GM21529 (cell line): ENCODE measurements at regions not wholly inside any gene's neighbourhood (a gene's known extent, or its start where the extent isn't known, plus 50 kb on each side); places are given as distances from the start of the nearest gene placed in this dataset.
"Not testable (repeated sequence)": the region's sequence is repeated elsewhere in the genome, so short reads cannot be mapped to it uniquely, and the experiment has no call there.

Experiments used
- ATAC-seq: cut with Tn5 transposase; IDR thresholded peaks from one replicate; pipeline ENCODE4 v1.9.1; 2021; ENCODE audit not compliant: unreplicated experiment

DNA sequence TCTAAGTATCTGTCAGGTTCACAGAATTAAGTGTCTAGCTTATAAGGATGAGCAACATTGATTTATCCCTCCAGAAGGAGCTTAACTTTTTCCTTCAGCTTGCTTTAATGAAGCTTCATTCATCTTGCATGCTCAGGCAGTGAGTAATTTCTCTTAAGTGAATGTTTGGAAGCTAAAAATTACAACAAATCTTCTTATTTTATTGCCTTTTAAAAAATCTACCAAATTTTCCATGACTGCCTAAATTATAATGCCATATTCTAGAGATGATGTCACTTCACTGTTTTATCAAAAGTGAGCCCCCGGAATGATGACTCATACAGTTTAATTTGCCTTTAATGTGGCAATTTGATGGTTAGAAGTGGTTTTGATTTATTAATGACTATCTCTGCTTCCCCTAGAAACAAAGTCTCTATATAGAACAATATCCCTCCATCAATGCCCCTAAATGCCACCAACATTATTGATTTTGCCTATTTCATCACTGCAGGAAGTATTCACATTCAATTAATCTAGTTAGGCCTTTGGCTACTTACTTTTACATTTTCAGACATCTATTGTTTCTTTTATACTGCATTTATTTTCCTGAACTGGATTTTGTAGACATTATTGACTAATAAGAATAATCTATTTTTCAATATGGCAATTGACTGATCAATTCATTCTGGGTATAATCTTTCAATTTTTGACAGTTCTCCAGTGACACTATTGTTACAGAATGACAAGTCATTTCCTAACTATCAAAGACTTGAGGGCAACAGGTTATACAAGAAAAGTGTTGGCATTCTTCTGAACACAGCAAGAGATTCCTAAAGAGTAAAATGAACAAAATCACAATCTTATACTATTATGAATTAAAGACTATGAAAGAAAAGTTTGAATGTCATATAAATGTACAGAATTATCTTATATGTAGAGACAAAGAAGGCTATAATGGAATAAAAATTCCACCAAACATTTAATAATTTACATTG, 139.3 kb upstream of the ODAD2 start:
- ATAC-seq: no peak

DNA sequence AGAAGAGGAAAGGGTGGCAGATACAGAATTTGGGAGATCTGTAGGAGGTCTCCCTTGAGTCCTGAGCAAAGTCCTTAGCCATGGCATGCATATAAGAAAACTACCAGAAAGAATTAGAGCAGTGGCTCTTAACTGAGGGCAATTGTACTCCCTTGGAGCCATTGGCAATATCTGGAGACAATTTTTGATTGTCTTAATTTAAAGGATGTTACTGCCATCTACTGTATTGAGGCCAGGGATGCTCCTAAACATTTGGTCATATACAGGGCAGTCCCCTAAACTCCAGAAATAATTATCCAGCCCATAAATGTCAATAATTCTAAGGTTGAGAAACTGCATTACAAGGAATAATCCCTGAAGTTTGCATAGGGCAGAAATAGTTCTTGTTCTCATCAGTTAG, 136.4 kb upstream of the ODAD2 start:
- no peak for ATAC-seq

DNA sequence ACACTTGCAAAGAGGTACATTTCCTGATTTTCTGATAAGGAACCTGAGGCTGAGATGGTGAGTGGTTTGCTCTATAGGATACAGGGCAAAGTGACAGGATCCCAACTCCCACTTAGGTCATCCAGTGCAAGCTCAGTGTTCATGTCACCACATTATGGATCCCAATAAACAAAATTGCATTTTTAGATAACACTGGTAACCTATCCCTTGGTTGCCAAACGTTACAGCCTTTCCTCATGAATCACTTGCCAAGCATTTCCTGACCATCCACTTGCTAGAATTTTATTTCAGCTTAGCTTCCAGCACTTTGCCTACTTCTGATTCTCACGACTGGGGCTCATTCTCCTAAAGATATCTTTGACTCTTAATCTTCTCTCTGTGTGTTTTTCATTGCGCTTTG, 131.4 kb upstream of the ODAD2 start:
- ATAC-seq: no peak

DNA sequence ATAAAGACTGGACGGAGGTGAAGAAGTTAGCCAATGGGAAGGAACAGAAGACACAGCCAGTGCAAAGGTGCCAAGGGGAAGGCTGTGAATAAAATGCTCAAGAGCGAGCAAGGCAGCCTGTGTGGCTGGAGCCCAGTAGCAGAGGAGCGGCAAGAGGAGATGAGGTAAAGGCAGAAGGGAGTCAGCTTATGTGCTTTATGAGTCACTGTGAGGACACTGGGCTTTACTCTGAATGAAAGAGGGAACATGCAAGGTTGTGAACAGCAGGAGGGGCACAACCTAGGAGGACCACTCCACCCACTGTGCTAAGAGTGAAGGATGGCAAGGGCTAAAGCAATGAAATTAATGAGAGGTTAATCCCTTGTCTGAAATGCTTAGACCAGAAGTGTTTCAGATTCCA, 129.0 kb upstream of the ODAD2 start:
- no peak for ATAC-seq

DNA sequence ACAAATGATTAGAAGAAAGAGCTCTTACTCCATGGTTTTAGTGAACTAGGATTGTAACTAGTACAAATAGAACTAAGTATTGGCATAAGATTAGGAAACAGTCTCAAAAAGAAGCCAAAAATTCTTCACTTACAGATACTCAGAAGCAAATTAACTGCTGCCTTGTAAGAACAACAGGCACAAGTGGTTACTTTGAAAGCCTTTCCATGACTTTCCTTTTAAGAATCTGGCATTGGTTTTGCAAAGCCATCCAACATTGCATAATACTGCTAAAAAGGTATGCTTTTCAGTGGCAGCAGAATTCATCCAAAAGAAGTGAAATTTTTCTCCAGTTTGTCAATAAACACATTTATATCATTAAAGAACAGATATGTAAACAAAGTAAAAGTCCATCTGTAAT, 126.8 kb upstream of the ODAD2 start:
- no peak for ATAC-seq

DNA sequence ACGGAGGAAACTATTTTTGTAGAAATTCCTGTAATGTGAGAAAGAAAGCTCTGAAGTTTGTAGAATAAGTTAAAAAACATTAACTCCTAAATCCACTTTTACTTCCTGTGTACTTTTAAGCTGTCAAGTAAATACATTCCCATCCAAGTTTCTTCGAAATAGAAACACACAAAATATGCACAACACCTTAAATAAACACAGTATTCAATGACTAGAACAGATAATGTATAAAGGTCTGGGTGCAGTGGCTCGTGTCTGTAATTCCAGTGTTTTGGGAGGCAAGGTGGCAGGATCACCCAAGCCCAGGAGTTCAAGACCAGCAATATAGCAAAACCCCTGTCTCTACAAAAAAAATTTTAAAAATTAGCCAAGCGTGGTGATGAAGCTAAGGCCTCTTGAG, 121.9 kb upstream of the ODAD2 start:
- no peak for ATAC-seq

DNA sequence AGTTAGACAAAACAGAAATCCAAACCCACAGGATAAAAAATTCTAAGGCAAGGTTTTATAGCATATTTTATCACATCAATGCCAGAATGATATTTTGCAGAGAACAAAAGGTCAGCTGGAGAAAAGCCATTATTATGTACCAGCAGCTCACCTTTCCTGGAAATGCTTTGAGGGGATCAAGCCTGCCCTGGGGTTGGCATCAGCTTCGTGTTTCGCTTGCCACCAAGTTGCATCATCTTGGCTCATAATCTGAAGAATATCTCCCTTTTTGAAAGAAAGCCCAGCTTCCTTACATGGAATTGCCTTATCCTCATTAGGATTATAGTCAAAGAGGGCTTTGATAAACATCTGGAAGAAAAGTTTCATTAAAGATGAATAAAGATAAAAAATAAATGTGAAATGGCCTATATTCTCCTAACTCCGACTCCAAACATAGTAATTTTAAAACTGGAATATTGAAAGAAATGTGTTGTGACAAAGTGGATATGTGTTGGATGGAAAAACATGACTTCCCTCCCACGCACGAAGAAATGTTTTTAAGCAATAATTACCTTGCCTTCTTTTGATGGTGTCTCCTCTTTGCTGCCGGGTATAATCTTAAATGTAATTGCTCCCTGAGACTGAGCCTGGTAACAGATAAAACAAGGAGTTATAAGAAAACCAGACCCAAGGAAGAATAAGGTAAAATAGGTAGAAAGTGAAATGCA, 121.3 kb upstream of the ODAD2 start:
- ATAC-seq: no peak

- no peak for ATAC-seq
Observed at GRCh38 chr10:28118985-28119628, 120.2 kb upstream of the ODAD2 start.

GRCh38 chr10:28113202-28113601, 114.3 kb upstream of the ODAD2 start:
- ATAC-seq: no peak

GRCh38 chr10:28111712-28112111, 112.8 kb upstream of the ODAD2 start:
- no peak for ATAC-seq

GRCh38 chr10:28105561-28105960, 106.7 kb upstream of the ODAD2 start:
- ATAC-seq: no peak

GRCh38 chr10:28097633-28098032, 98.8 kb upstream of the ODAD2 start:
- ATAC-seq: no peak

- no peak for ATAC-seq
Observed at GRCh38 chr10:28095791-28096378, 97.0 kb upstream of the ODAD2 start.

DNA sequence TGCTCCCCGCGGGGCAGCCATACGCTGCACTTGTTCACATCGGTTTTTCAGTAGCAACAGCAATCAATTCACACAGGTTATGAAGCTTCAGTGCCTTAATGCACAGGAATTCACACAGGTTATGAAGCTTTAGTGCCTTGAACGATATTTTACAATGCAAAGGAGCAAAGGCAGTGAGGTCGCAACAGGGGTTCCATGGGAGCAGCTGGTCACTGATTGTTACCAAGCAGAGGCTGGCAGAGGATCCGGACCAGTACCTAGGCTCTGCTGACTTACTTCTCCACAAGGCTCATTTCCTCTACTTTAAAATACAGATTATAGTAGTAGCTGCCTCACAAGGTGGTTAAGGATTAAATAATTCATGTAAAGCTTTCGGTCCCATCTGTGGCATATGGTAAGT, 95.2 kb upstream of the ODAD2 start:
- no peak for ATAC-seq

- ATAC-seq: no peak
Observed at GRCh38 chr10:28091913-28092312, 93.0 kb upstream of the ODAD2 start.

GRCh38 chr10:28090506-28090905, 91.6 kb upstream of the ODAD2 start:
- ATAC-seq: no peak

- ATAC-seq: no peak
Observed at GRCh38 chr10:28089467-28089866, 90.6 kb upstream of the ODAD2 start.

- ATAC-seq: no peak
Observed at GRCh38 chr10:28087661-28088351, 88.9 kb upstream of the ODAD2 start.

DNA sequence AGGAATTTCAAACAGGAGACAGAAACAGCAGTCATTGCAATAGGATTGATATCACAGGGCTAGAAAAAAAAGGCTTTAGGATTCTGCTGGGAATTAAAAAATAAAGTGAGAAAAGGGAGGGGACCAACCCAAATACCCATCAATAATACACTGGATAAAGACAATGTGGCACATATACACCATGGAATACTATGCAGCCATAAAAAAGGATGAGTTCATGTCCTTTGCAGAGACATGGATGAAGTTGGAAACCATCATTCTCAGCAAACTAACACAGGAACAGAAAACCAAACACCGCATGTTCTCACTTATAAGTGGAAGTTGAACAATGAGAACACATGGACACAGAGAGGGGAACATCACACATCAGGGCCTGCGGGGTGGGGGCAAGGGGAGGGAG, 86.9 kb upstream of the ODAD2 start:
- not testable (repeated sequence) for ATAC-seq

GRCh38 chr10:28082885-28083284, 84.0 kb upstream of the ODAD2 start:
- no peak for ATAC-seq

- no peak for ATAC-seq
Observed at GRCh38 chr10:28082316-28082715, 83.4 kb upstream of the ODAD2 start.
